Stimulated activated CD4-positive, alpha-beta T cell treated with anti-CD3 and anti-CD28 coated beads, Interleukin-15, amount 100 ng/mL, for 1 hour (primary cell): ENCODE measurements at regions not wholly inside any gene's neighbourhood (a gene's known extent, or its start where the extent isn't known, plus 50 kb on each side); places are given as distances from the start of the nearest gene placed in this dataset.

Experiments
- DNase-seq, 2 donors: peaks; one replicate each; pipeline ENCODE4 v3.0.0-alpha.2; 2020; ENCODE audit warnings: low read depth in 1 of 2, low spot score in 1 of 2

- DNase-seq = no peak
Observed at GRCh38 chr1:60987904-60988303, 94.5 kb upstream of the NFIA start.

DNA sequence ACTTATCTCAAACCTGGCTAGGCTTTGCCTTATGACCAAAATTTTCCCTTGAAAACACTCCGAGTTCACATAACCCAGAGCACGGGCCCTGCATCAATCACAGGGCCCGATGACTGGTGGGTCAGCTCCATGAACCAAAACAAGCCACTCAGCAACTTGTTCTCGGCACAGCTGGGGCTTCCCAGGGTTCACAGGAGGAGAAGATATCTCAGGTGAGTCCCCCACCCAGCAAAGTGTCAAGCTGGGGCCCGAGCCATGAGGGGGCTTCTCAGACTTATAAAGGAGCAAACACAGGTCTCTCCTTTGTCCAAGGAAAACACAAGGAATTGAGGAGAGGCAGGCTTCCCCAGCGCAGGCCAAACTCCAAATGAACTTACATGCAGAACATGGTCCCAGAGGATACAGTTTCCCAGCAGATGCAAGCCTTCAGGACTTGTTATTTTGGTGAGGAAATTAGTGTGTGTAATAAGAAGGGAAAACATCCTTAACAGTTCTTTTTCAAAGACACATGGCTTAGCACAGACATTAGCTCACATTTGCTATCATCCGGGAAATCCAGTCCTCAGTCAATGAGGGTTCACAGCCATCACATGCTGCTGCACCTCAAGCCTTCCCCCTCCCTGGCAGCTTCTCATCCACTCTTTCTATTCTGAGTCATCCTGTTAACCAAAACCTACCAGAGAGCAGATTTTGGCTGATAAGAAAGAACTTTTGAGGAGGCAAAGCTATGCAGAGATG lies 98.1 kb upstream of the NFIA start:
- DNase-seq = no peak

GRCh38 chr1:60983701-60984061 lies 98.7 kb upstream of the NFIA start:
- DNase-seq = no peak

- no peak for DNase-seq
Observed at GRCh38 chr1:60982539-60982938, 99.8 kb upstream of the NFIA start.

DNA sequence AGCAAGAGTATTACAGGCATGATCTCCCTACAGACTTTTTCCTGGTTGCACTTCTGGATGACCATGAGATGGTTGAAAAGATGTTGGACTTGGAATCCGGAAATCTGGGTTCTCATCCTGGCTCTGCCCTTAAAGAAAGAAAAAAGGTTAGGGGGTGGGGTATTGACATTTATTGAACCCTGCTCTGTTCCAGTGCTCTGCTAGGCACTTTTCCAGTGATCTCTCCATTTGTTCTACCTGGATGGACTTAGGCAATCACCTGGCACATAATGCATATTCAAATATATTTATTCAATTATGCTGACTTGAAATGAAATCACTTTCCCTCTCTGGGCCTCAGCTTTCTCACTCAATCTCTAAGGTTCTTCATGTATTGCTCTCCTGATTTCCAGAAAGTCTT lies 101.0 kb upstream of the NFIA start:
- no peak for DNase-seq

GRCh38 chr1:60978421-60979357 lies 103.7 kb upstream of the NFIA start:
- DNase-seq = peak in 1 of 2 donors; percentile 6

GRCh38 chr1:60977661-60978060 lies 104.7 kb upstream of the NFIA start:
- no peak for DNase-seq

GRCh38 chr1:60974524-60975372 lies 107.6 kb upstream of the NFIA start:
- no peak for DNase-seq

- DNase-seq = no peak
Observed at GRCh38 chr1:60973668-60974067, 108.7 kb upstream of the NFIA start.

GRCh38 chr1:60972841-60973364 lies 109.5 kb upstream of the NFIA start:
- no peak for DNase-seq

GRCh38 chr1:60971330-60971729 lies 111.0 kb upstream of the NFIA start:
- DNase-seq = no peak

DNA sequence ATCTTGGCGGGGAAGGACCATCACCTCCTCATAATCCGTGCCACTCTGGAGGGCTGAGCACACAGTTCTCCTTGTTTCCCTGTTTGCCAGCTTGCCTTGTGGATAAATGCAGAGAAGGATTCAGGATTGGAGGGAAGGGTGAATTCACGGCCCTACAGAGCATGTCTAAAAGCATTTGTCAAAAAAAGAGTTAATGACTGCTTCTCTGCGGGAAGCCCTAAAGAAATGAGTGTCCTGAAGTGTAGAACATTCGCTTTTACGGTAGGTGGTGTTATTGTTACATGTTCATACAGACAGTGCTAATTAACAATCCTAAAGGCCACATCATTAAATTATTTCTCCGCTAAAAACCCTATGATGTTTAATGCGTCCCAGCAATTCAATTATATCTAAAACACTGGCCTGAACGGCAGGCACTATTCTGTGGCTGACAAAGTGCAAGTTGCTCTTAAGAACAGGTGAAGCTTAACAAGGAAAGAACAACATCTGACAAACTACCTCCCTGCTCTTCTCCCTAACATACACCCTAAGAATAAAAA lies 112.3 kb upstream of the NFIA start:
- no peak for DNase-seq

- no peak for DNase-seq
Observed at GRCh38 chr1:60965280-60965854, 117.0 kb upstream of the NFIA start.

- no peak for DNase-seq
Observed at GRCh38 chr1:60963167-60963940, 119.0 kb upstream of the NFIA start.

DNA sequence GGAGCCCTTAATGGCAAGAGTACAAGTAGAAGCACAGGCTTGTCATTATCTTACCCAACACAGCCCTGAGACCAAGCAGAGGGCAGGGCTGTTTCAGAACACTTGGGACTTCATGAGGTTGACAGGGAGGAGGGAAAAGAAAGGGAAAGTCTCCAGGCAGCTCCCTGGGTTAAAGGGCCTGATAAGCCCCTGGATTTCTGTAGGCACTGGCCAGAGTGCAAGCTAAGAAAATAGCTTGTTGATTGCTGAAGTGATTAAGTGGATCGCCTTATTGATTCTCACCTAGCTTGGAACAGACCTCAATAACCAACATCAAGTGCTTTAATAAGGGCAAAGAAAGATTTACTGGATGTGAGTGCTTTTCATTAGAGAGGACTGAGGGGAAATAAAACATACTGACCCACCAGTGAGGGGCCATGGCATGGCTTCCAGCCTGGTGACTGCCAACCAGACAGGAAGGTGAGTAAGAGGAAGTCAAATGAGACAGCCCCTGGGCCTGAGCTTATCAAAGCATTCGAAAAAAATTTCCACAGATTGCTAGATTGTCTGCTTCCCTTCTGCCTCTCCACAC lies 121.4 kb upstream of the NFIA start:
- no peak for DNase-seq

DNA sequence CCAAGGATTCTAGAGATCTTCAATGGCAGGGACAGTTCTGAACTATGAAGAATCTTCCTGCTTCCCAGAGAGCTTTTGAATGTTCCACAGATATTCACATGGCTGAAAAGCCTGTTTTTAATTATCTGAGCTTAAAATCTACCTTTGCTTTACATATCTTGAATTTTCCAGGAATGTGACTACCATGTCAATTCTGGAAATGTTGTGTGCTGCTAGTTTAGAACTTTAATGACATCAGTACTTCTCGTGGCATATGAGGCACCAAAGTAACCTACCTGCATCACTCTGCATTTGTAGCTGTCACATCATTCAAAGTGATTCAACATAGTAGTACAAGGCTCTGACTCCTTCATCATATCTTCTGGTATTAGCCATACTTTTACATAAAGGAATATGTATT lies 122.7 kb upstream of the NFIA start:
- DNase-seq = no peak

DNA sequence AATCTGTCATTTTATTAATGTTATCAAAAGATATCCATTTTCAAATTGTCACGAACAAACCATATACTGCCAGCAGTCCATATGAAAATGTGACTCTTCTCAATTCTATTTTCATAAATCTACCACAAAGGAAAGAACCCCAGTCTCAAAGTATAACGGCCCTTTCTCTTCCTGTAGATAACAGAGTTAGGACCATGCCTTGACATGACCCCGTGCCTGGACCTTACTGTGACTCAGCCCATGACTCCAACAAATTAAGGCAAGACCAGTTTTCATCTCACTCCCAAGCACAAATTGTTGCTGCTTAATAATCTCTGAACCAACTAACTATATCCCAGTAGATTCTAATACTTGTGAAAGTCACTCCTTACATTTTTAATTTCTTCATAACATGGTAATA lies 124.4 kb upstream of the NFIA start:
- DNase-seq = no peak

- DNase-seq = no peak
Observed at GRCh38 chr1:60956520-60956919, 125.8 kb upstream of the NFIA start.

- DNase-seq = no peak
Observed at GRCh38 chr1:60952612-60953111, 129.7 kb upstream of the NFIA start.
